NT2/D1 (cell line): ENCODE measurements at regions not wholly inside any gene's neighbourhood (a gene's known extent, or its start where the extent isn't known, plus 50 kb on each side); places are given as distances from the start of the nearest gene placed in this dataset.

Experiments used
- SUZ12 ChIP-seq: IDR thresholded peaks from 2 replicates; pipeline ENCODE4 v1.6.1; 2011; ENCODE audit not compliant: insufficient read length, insufficient read depth; ENCODE audit errors: extremely low read depth
- YY1 ChIP-seq: IDR thresholded peaks from 2 replicates; pipeline ENCODE4 v1.6.1; 2011; ENCODE audit not compliant: insufficient read length, insufficient read depth
- ZNF274 ChIP-seq: IDR thresholded peaks from 2 replicates; pipeline ENCODE4 v1.6.1; 2011; ENCODE audit warnings: mild to moderate bottlenecking, low read depth, low read length

DNA sequence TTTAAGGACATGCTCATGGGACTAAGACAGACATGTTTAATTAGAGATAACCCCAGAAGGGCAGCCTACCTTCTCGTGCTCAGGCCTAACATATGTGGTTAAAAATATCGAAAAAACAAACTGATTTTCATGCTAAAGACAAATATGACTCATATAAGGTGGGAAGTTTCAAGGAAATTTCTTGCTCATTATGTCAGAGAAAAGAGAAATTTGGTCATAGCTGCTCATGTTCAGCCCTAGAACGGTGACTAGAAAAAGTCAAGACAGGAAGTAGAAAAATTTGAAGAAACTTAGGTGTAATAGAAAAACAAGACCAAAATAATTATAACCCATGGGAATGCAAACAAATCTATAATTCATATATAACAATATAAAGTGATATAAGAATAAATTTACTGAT is 120.6 kb downstream of the PRDM9 start:
- no peak for TF ChIP-seq ZNF274
- TF ChIP-seq YY1 = no peak
- TF ChIP-seq SUZ12 = no peak
